Astrocyte of the spinal cord (primary cell): ENCODE measurements at regions not wholly inside any gene's neighbourhood (a gene's known extent, or its start where the extent isn't known, plus 50 kb on each side); places are given as distances from the start of the nearest gene placed in this dataset.
A peak's percentile ranks its signal among the peaks of the same experiment; 100 is the strongest.

Experiments used
- DNase-seq: peaks from one replicate; pipeline ENCODE4 v3.0.0; 2011; ENCODE audit warnings: low read depth, low spot score
- H3K4me3 ChIP-seq: 2 replicates; pipeline ENCODE4 v1.5.1; 2011; ENCODE audit warnings: low read depth, mild to moderate bottlenecking, low read length, moderate library complexity
- in situ Hi-C: cut with HindIII; loops from 2 replicates; pipeline ENCODE4 v1.10.0; 2017; ENCODE audit warnings: low sequenced_read_pairs
- TF ChIP-seq, protein P1 (sequence below): IDR thresholded peaks from 2 replicates; pipeline ENCODE4 v1.5.1; 2012; ENCODE audit warnings: low read depth, mild to moderate bottlenecking, low read length, inconsistent platforms

DNA sequence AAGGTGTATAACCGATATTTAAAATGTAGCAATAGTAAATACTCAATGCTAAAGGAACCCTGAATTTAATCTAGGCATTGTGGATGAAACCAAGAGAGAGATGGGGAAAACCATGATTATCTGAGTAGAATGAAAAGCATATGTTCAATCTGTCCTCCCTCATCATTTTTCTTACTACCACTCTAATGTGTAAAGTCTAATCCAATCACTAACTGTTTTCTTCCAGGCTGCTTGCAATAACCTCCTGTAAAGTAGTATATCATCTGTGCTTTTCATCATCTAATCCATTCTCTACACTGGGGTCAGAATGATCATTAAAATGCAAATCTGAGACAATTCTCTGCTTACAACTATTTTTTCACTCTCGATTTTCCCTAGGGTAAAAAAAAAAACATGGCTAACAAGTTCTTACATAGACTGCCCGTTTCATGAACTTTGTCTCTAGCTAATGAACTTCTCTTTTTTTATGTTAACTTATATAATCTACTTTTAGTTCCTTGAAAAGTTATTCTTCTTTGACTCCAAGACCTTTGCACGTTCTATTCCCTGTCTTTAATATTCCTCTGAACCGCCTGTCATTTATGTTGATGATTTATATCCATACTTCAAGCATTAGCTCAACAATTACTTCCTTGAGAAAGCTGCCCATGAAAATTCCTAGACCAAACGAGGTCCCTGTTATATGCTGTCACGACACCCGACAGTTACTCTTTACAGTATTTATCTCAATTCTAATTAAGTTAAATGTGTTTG lies 94.7 kb upstream of the SLC8A1 start:
- TF ChIP-seq, protein P1, sequence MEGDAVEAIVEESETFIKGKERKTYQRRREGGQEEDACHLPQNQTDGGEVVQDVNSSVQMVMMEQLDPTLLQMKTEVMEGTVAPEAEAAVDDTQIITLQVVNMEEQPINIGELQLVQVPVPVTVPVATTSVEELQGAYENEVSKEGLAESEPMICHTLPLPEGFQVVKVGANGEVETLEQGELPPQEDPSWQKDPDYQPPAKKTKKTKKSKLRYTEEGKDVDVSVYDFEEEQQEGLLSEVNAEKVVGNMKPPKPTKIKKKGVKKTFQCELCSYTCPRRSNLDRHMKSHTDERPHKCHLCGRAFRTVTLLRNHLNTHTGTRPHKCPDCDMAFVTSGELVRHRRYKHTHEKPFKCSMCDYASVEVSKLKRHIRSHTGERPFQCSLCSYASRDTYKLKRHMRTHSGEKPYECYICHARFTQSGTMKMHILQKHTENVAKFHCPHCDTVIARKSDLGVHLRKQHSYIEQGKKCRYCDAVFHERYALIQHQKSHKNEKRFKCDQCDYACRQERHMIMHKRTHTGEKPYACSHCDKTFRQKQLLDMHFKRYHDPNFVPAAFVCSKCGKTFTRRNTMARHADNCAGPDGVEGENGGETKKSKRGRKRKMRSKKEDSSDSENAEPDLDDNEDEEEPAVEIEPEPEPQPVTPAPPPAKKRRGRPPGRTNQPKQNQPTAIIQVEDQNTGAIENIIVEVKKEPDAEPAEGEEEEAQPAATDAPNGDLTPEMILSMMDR, result no peak
- no peak for DNase-seq
- in situ Hi-C loops, result no loop called here
- H3K4me3 ChIP-seq, result no peak overlapping the region

DNA sequence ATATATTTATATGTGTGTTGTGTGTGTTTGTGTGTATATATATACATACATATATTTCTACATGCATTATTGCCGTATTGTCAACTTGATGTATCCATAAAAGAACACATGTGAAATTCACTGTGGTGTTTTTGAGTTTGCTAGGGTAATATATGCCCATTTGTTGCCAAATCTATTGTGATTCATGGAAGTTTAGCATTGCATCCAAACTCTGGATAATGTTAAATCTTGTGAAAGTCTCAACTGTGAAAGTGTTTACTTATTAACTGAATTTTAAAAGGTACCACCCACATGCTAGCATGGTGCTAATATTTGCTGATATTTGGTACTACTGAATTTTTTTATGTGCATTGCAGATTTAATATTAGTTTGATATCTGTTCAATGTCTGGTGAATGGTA lies 96.6 kb upstream of the SLC8A1 start:
- TF ChIP-seq, protein P1, result no peak
- in situ Hi-C loops, result no loop called here
- no peak overlapping the region for H3K4me3 ChIP-seq
- no peak for DNase-seq

DNA sequence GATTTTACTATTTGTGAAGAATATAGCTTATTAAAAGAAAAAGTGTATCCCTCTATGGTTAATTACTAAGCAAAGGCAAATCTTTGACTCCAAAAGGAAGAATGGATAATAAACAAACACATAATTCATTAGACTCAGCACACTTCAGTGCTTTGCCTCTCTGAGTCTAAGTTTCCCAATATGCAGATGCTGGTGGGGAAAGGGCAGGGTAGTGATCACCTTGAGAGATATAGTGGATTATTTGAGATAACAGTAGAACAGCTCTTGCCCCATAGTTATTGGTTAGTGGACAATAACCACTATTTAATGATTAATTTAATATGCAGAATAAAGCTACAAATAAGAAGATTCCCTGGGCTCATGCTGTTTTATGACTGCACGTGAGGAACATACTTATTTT lies 98.2 kb upstream of the SLC8A1 start:
- TF ChIP-seq, protein P1, result no peak
- no peak for DNase-seq
- H3K4me3 ChIP-seq, result no peak overlapping the region
- in situ Hi-C loops, result no loop called here

- in situ Hi-C loops, result no loop called here
- DNase-seq, result no peak
- no peak overlapping the region for H3K4me3 ChIP-seq
- TF ChIP-seq, protein P1, result no peak
Observed at GRCh38 chr2:40551081-40551480, 99.2 kb upstream of the SLC8A1 start.

- peak; percentile 50 for DNase-seq
- in situ Hi-C loops, result no loop called here
- TF ChIP-seq, protein P1, result peak; percentile 85
- no peak overlapping the region for H3K4me3 ChIP-seq
Observed at GRCh38 chr2:40554665-40555294, 102.9 kb upstream of the SLC8A1 start.

DNA sequence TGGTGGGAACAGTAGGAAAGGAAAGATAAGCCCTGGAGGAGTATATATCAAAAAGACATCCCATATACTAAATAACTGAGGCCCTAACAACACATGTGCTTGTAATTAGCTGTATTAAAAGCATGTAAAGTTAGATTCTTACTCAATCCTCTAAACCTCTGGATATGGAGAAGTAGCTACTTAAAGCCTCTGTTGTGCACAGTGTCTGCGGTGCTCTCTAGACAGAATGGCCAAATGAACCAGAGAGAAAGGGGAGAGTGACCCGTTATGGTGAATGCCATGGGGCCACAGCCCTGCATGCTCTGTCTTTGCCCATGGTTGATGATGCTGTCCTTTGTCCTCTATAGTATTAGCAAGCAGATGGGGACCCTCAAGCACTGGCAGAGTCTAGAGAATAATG lies 104.4 kb upstream of the SLC8A1 start:
- no peak for DNase-seq
- H3K4me3 ChIP-seq, result no peak overlapping the region
- TF ChIP-seq, protein P1, result no peak
- in situ Hi-C loops, result no loop called here
